HG03460 (cell line): ENCODE measurements at regions not wholly inside any gene's neighbourhood (a gene's known extent, or its start where the extent isn't known, plus 50 kb on each side); places are given as distances from the start of the nearest gene placed in this dataset.
"Not testable (repeated sequence)": the region's sequence is repeated elsewhere in the genome, so short reads cannot be mapped to it uniquely, and the experiment has no call there.

ENCODE experiments used
- ATAC-seq: cut with Tn5 transposase; IDR thresholded peaks from one replicate; pipeline ENCODE4 v1.9.1; 2021; ENCODE audit not compliant: unreplicated experiment

GRCh38 chr5:176134529-176135223 is 103.5 kb upstream of the SIMC1 start:
- no peak for ATAC-seq

- not testable (repeated sequence) for ATAC-seq
Measured at GRCh38 chr5:176140138-176140537, 98.1 kb upstream of the SIMC1 start.

- ATAC-seq: no peak
Measured at GRCh38 chr5:176144508-176144907, 93.7 kb upstream of the SIMC1 start.

- not testable (repeated sequence) for ATAC-seq
Measured at GRCh38 chr5:176149948-176150347, 88.3 kb upstream of the SIMC1 start.

GRCh38 chr5:176151281-176151680 is 86.9 kb upstream of the SIMC1 start:
- no peak for ATAC-seq

GRCh38 chr5:176152191-176152929 is 85.9 kb upstream of the SIMC1 start:
- no peak for ATAC-seq

GRCh38 chr5:176152930-176153311 is 85.3 kb upstream of the SIMC1 start:
- no peak for ATAC-seq

GRCh38 chr5:176153741-176154140 is 84.5 kb upstream of the SIMC1 start:
- no peak for ATAC-seq

GRCh38 chr5:176154821-176155220 is 83.4 kb upstream of the SIMC1 start:
- ATAC-seq: no peak

- no peak for ATAC-seq
Measured at GRCh38 chr5:176155922-176156359, 82.3 kb upstream of the SIMC1 start.

GRCh38 chr5:176157656-176158055 is 80.6 kb upstream of the SIMC1 start:
- ATAC-seq: no peak

- ATAC-seq: no peak
Measured at GRCh38 chr5:176161431-176161830, 76.8 kb upstream of the SIMC1 start.

GRCh38 chr5:176162198-176162597 is 76.0 kb upstream of the SIMC1 start:
- ATAC-seq: no peak

GRCh38 chr5:176162888-176163287 is 75.3 kb upstream of the SIMC1 start:
- no peak for ATAC-seq

GRCh38 chr5:176166427-176166826 is 71.8 kb upstream of the SIMC1 start:
- ATAC-seq: no peak

- ATAC-seq: no peak
Measured at GRCh38 chr5:176167800-176168199, 70.4 kb upstream of the SIMC1 start.

GRCh38 chr5:176169393-176170063 is 68.7 kb upstream of the SIMC1 start:
- ATAC-seq: no peak

- ATAC-seq: no peak
Measured at GRCh38 chr5:176170084-176170483, 68.1 kb upstream of the SIMC1 start.

- no peak for ATAC-seq
Measured at GRCh38 chr5:176171171-176171760, 67.0 kb upstream of the SIMC1 start.

GRCh38 chr5:176172246-176172645 is 66.0 kb upstream of the SIMC1 start:
- no peak for ATAC-seq

- no peak for ATAC-seq
Measured at GRCh38 chr5:176173647-176174046, 64.6 kb upstream of the SIMC1 start.
